Tibial nerve (tissue), 4 donors: ENCODE measurements at regions not wholly inside any gene's neighbourhood (a gene's known extent, or its start where the extent isn't known, plus 50 kb on each side); places are given as distances from the start of the nearest gene placed in this dataset.

Experiments
- DNase-seq, 2 donors: peaks; one replicate each; pipeline ENCODE4 v3.0.0-alpha.2; 2019; ENCODE audit warnings: low spot score in 2 of 2
- H3K27ac ChIP-seq, 4 donors: fragments of 200-600 bp; sonication (generic) in 3 of 4; one replicate each; pipeline ENCODE4 v1.5.1; 2017 to 2019; ENCODE audit warnings: mild to moderate bottlenecking in 1 of 4
- H3K27me3 ChIP-seq, 2 donors: fragments of 200-600 bp; sonication (generic) in 1 of 2; one replicate each; pipeline versions ENCODE4 v1.5.1 to v1.6.0; 2017 to 2019
- H3K36me3 ChIP-seq, 3 donors: fragments of 200-600 bp; sonication (generic); one replicate each; pipeline ENCODE4 v1.5.1; 2018 to 2019
- H3K4me1 ChIP-seq, 4 donors: fragments of 200-600 bp; sonication (generic) in 3 of 4; one replicate each; pipeline ENCODE4 v1.5.1; 2017 to 2019
- H3K4me3 ChIP-seq, 4 donors: fragments of 200-600 bp; sonication (generic) in 3 of 4; one replicate each; pipeline ENCODE4 v1.5.1; 2017 to 2019; ENCODE audit warnings: mild to moderate bottlenecking in 1 of 4, moderate library complexity in 1 of 4
- H3K9me3 ChIP-seq, 4 donors: fragments of 200-600 bp; sonication (generic) in 3 of 4; one replicate each; pipeline ENCODE4 v1.5.1; 2017 to 2019
- CTCF ChIP-seq, 5 experiments: fragments of 200-600 bp in 3 of 5; fragments of 450-650 bp in 2 of 5; sonication (generic) in 3 of 5; IDR thresholded peaks; one replicate each; pipeline ENCODE4 v1.5.1; 2016 to 2019; ENCODE audit warnings: antibody characterized with exemption in 5 of 5, mild to moderate bottlenecking in 3 of 5, moderate library complexity in 2 of 5
- EP300 ChIP-seq, 2 donors: sonication (generic); formaldehyde crosslinking; IDR thresholded peaks; one replicate each; pipeline ENCODE4 v1.6.1; 2017; ENCODE audit warnings: antibody characterized with exemption in 2 of 2, mild to moderate bottlenecking in 1 of 2
- POLR2A ChIP-seq, 2 donors: fragments of 450-650 bp; IDR thresholded peaks; one replicate each; pipeline ENCODE4 v1.6.1; 2017; ENCODE audit warnings: antibody characterized with exemption in 2 of 2, mild to moderate bottlenecking in 2 of 2, moderate library complexity in 2 of 2
- WGBS, 2 donors: methylation state at CpG; one replicate each; pipeline ENCODE4 v1.1.5; 2018; 5-methylcytosine and 5-hydroxymethylcytosine counted together

- 90 to 96% methylated on average over 26 to 33 of the region's 36 CpGs for WGBS, 2 donors
- Histone ChIP-seq H3K4me3 (no peak overlapping the region), H3K4me1 (no peaks in the 10 kb centered on the region), H3K27me3 (no peaks in the 10 kb centered on the region), H3K9me3 (peaks cover 0 to 9% (median 0%) of the 10 kb centered on the region in 4 donors), H3K27ac (no peak overlapping the region), H3K36me3 (no peaks in the 10 kb centered on the region)
- TF ChIP-seq EP300 (IDR thresholded peaks at IDR 0.05) (no peak), POLR2A (IDR thresholded peaks at IDR 0.05) (no peak)
- DNase-seq = no peak
These were observed 809.7 kb upstream of the ADGRB3 start for GRCh38 chr6:67825201-67825895.

- TF ChIP-seq POLR2A (IDR thresholded peaks at IDR 0.05) (no peak), CTCF (IDR thresholded peaks at IDR 0.05) (no peak), EP300 (IDR thresholded peaks at IDR 0.05) (no peak)
- no peak for DNase-seq
- Histone ChIP-seq H3K4me1 (no peaks in the 10 kb centered on the region), H3K9me3 (peaks cover 0 to 10% (median 2%) of the 10 kb centered on the region in 4 donors), H3K27me3 (no peaks in the 10 kb centered on the region), H3K36me3 (no peaks in the 10 kb centered on the region), H3K27ac (no peak overlapping the region), H3K4me3 (no peak overlapping the region)
- WGBS, 2 donors = 68 to 69% methylated on average over 2 of the region's 2 CpGs
These were observed 816.8 kb upstream of the ADGRB3 start for GRCh38 chr6:67818322-67818721.

- Histone ChIP-seq H3K4me3 (no peak overlapping the region), H3K27ac (no peak overlapping the region), H3K9me3 (peaks cover 0 to 21% (median 4%) of the 10 kb centered on the region in 4 donors), H3K36me3 (no peaks in the 10 kb centered on the region), H3K4me1 (no peaks in the 10 kb centered on the region), H3K27me3 (no peaks in the 10 kb centered on the region)
- WGBS, 2 donors = 72 to 79% methylated on average over 2 of the region's 2 CpGs
- no peak for DNase-seq
- no peak for TF ChIP-seq POLR2A (IDR thresholded peaks at IDR 0.05)
- no peak for TF ChIP-seq CTCF (IDR thresholded peaks at IDR 0.05)
- no peak for TF ChIP-seq EP300 (IDR thresholded peaks at IDR 0.05)
These were observed 819.5 kb upstream of the ADGRB3 start for GRCh38 chr6:67815623-67816022.

GRCh38 chr6:67814262-67814661, 820.8 kb upstream of the ADGRB3 start:
- WGBS, 2 donors = 92 to 94% methylated on average over 3 of the region's 3 CpGs

GRCh38 chr6:67812693-67813092, 822.4 kb upstream of the ADGRB3 start:
- Histone ChIP-seq H3K27me3 (no peaks in the 10 kb centered on the region), H3K4me3 (no peak overlapping the region), H3K27ac (no peak overlapping the region), H3K36me3 (no peaks in the 10 kb centered on the region), H3K4me1 (no peaks in the 10 kb centered on the region), H3K9me3 (peaks cover 0 to 21% (median 4%) of the 10 kb centered on the region in 4 donors)
- DNase-seq = no peak
- 91 to 95% methylated on average over 1 of the region's 1 CpG for WGBS, 2 donors
- no peak for TF ChIP-seq POLR2A (IDR thresholded peaks at IDR 0.05)
- no peak for TF ChIP-seq CTCF (IDR thresholded peaks at IDR 0.05)
- TF ChIP-seq EP300 (IDR thresholded peaks at IDR 0.05) = no peak

More at GRCh38 chr6:67814262-67814661, 820.8 kb upstream of the ADGRB3 start:
- TF ChIP-seq CTCF (IDR thresholded peaks at IDR 0.05) (no peak), POLR2A (IDR thresholded peaks at IDR 0.05) (no peak), EP300 (IDR thresholded peaks at IDR 0.05) (no peak)
- Histone ChIP-seq H3K4me3 (no peak overlapping the region), H3K27ac (no peak overlapping the region), H3K27me3 (no peaks in the 10 kb centered on the region), H3K36me3 (no peaks in the 10 kb centered on the region), H3K9me3 (peaks cover 0 to 21% (median 4%) of the 10 kb centered on the region in 4 donors), H3K4me1 (no peaks in the 10 kb centered on the region)
- DNase-seq = no peak
